ENCODE measurements at regions not wholly inside any gene's neighbourhood (a gene's known extent, or its start where the extent isn't known, plus 50 kb on each side); places are given as distances from the start of the nearest gene placed in this dataset.

GRCh38 chr13:59356607-59357006 is 807.1 kb downstream of the DIAPH3 start:
- TF ChIP-seq REST (IDR thresholded peaks at IDR 0.05; ENCODE audit: insufficient replicate concordance, low read depth) (no peak), SPI1 (IDR thresholded peaks at IDR 0.05; ENCODE audit: borderline replicate concordance, low read depth) (no peak), CTCF (IDR thresholded peaks at IDR 0.05; ENCODE audit: insufficient read depth, low read length) (no peak), POLR2AphosphoS5 (IDR thresholded peaks at IDR 0.05; ENCODE audit: low read depth) (no peak)

Data from HL-60 (cell line).